B cell (primary cell): ENCODE measurements at regions not wholly inside any gene's neighbourhood (a gene's known extent, or its start where the extent isn't known, plus 50 kb on each side); places are given as distances from the start of the nearest gene placed in this dataset.

Experiments
- ATAC-seq: fragments of 200-7000 bp; cut with Tn5 transposase; one replicate; pipeline ENCODE4 v1.10.0; 2021; ENCODE audit warnings: low read depth, mild to moderate bottlenecking, moderate number of reproducible peaks, moderate library complexity
- CTCF ChIA-PET: fragments of 350-600 bp; sonication (Branson Sonifier 250); formaldehyde crosslinking; loops from one replicate; lab custom pipeline; 2021; ENCODE audit warnings: antibody characterized with exemption, inconsistent platforms; lab: Charles Lee
- POLR2A ChIA-PET: fragments of 350-600 bp; sonication (Branson Sonifier 250); formaldehyde crosslinking; loops from one replicate; lab custom pipeline; 2021; ENCODE audit warnings: antibody characterized with exemption; lab: Charles Lee
- DNase-seq: peaks from one replicate; pipeline ENCODE4 v3.0.0; 2013
- H2AFZ ChIP-seq: 2 replicates; pipeline ENCODE4 v1.6.1; 2012; ENCODE audit warnings: mild to moderate bottlenecking, low read depth, low read length; ENCODE audit not compliant: insufficient read depth, poor library complexity, severe bottlenecking
- H3K27ac ChIP-seq, 2 donors: 1 replicate in 1 of 2; 2 replicates in 1 of 2; pipeline ENCODE4 v1.5.1; 2012 to 2013; ENCODE audit warnings: low read length in 2 of 2, mild to moderate bottlenecking in 2 of 2, moderate library complexity in 1 of 2
- H3K27me3 ChIP-seq, 4 experiments: fragments of 200-600 bp in 1 of 4; sonication (generic) in 1 of 4; replicated peaks in 1 of 4; 1 replicate in 2 of 4; 2 replicates in 2 of 4; pipeline versions ENCODE4 v1.6.1 to v1.7.0; 2013 to 2016; ENCODE audit warnings: low read length in 3 of 4, mild to moderate bottlenecking in 2 of 4, mixed read lengths in 1 of 4, moderate library complexity in 1 of 4; ENCODE audit not compliant: insufficient read depth in 4 of 4, control insufficient read depth in 3 of 4; ENCODE audit errors: control extremely low read depth in 1 of 4
- H3K36me3 ChIP-seq, 2 experiments: replicated peaks in 1 of 2; 1 replicate in 1 of 2; 2 replicates in 1 of 2; pipeline versions ENCODE4 v1.6.1 to v1.7.1; 2013; ENCODE audit warnings: low read length in 1 of 2; ENCODE audit not compliant: insufficient read depth in 2 of 2, control insufficient read depth in 1 of 2; ENCODE audit errors: control extremely low read depth in 1 of 2, extremely low read depth in 1 of 2
- H3K4me1 ChIP-seq, 2 donors: fragments of 200-600 bp in 1 of 2; sonication (generic) in 1 of 2; 1 replicate in 1 of 2; 2 replicates in 1 of 2; pipeline versions ENCODE4 v1.5.1 to v1.6.1; 2013 to 2017; ENCODE audit warnings: low read length in 2 of 2; ENCODE audit not compliant: control insufficient read depth in 2 of 2, insufficient read depth in 2 of 2
- H3K4me2 ChIP-seq: replicated peaks from 2 replicates; pipeline ENCODE3; 2012; ENCODE audit warnings: mild to moderate bottlenecking, low read depth, low read length; ENCODE audit not compliant: poor library complexity, severe bottlenecking
- H3K4me3 ChIP-seq, 5 experiments: fragments of 200-600 bp in 1 of 5; sonication (generic) in 1 of 5; 1 replicate in 3 of 5; 2 replicates in 2 of 5; pipeline versions ENCODE4 v1.5.1 to v1.7.0; 2011 to 2016; ENCODE audit warnings: low read length in 4 of 5, mild to moderate bottlenecking in 4 of 5, low read depth in 2 of 5, control low read depth in 1 of 5, moderate library complexity in 1 of 5; ENCODE audit not compliant: insufficient read depth in 1 of 5; ENCODE audit errors: control extremely low read depth in 1 of 5, extremely low read depth in 1 of 5
- H3K79me2 ChIP-seq: fragments of 200-600 bp; sonication (generic); one replicate; pipeline ENCODE4 v1.6.0; 2016; ENCODE audit warnings: low read length; ENCODE audit not compliant: control insufficient read depth, insufficient read depth
- H3K9ac ChIP-seq: fragments of 200-600 bp; sonication (generic); 2 replicates; pipeline ENCODE4 v1.6.1; 2017; ENCODE audit warnings: mild to moderate bottlenecking, low read length, moderate library complexity
- H3K9me3 ChIP-seq, 3 donors: one replicate each; pipeline versions ENCODE4 v1.6.1 to v1.7.1; 2013; ENCODE audit warnings: low read length in 2 of 3; ENCODE audit not compliant: control insufficient read depth in 2 of 3, insufficient read depth in 1 of 3; ENCODE audit errors: control extremely low read depth in 1 of 3
- H4K20me1 ChIP-seq: 2 replicates; pipeline ENCODE4 v1.6.0; 2012; ENCODE audit warnings: mild to moderate bottlenecking, low read length; ENCODE audit not compliant: insufficient read depth, control insufficient read depth, poor library complexity, severe bottlenecking
- H3K27ac Mint-ChIP-seq: one replicate; pipeline ENCODE4 v1.8.0; 2021; ENCODE audit warnings: mixed read lengths
- H3K27me3 Mint-ChIP-seq: one replicate; pipeline ENCODE4 v1.8.0; 2021; ENCODE audit warnings: mixed read lengths
- H3K4me1 Mint-ChIP-seq: one replicate; pipeline ENCODE4 v1.8.0; 2021; ENCODE audit warnings: mixed read lengths
- H3K4me3 Mint-ChIP-seq: one replicate; pipeline ENCODE4 v1.8.0; 2021; ENCODE audit warnings: mixed read lengths
- H3K9me3 Mint-ChIP-seq: one replicate; pipeline ENCODE4 v1.8.0; 2022; ENCODE audit warnings: mixed read lengths; ENCODE audit not compliant: insufficient read depth
- CTCF ChIP-seq: fragments of 200-600 bp; IDR thresholded peaks from one replicate; pipeline ENCODE4 v1.8.0; 2022; ENCODE audit warnings: antibody characterized with exemption, mild to moderate bottlenecking
- EZH2 ChIP-seq: IDR thresholded peaks from 2 replicates; pipeline ENCODE4 v1.6.1; 2012; ENCODE audit warnings: borderline replicate concordance, low read depth, mild to moderate bottlenecking, moderate library complexity, low read length; ENCODE audit not compliant: insufficient read depth, poor library complexity, severe bottlenecking
- WGBS: methylation state at CpG from one replicate; pipeline ENCODE4 v1.1.5; 2013; ENCODE audit warnings: missing lambda C conversion rate; ENCODE audit not compliant: insufficient coverage; 5-methylcytosine and 5-hydroxymethylcytosine counted together
- intact Hi-C: fragments of 100-400 bp; cut with micrococcal nuclease; formaldehyde crosslinking; loops from one replicate; pipeline ENCODE4 v1.10.0; 2022

- ChIA-PET CTCF (no interaction called here), POLR2A (no interaction called here)
- Histone ChIP-seq H3K4me1 (peaks cover 22 to 50% of the 10 kb centered on the region in 2 donors), H4K20me1 (no peaks in the 10 kb centered on the region), H3K4me3 (no peak overlapping the region), H2AFZ (no peak overlapping the region), H3K36me3 (no peaks in the 10 kb centered on the region), H3K27me3 (no peaks in the 10 kb centered on the region), H3K79me2 (no peaks in the 10 kb centered on the region), H3K27ac (no peak overlapping the region), H3K9me3 (no peaks in the 10 kb centered on the region), H3K9ac (no peak overlapping the region), H3K4me2 (no peak overlapping the region)
- H3K27ac Mint-ChIP-seq = no peak overlapping the region
- no peaks in the 10 kb centered on the region for H3K27me3 Mint-ChIP-seq
- intact Hi-C loops = loop anchor here (10.0 kb wide), 1 partner anchor 260 kb away; no protein-coding TSS in a partner anchor
- peaks cover 50% of the 10 kb centered on the region for H3K4me1 Mint-ChIP-seq
- ATAC-seq (no peak), DNase-seq (no peak)
- no peak for TF ChIP-seq CTCF
- TF ChIP-seq EZH2 = no peak
- no peaks in the 10 kb centered on the region for H3K9me3 Mint-ChIP-seq
- no peak overlapping the region for H3K4me3 Mint-ChIP-seq
- no CpG with 5 or more reads among the region's 3 CpGs for whole genome bisulfite sequencing
These were observed 233.8 kb downstream of the TTLL7 start for GRCh38 chr1:83765125-83765524.

DNA sequence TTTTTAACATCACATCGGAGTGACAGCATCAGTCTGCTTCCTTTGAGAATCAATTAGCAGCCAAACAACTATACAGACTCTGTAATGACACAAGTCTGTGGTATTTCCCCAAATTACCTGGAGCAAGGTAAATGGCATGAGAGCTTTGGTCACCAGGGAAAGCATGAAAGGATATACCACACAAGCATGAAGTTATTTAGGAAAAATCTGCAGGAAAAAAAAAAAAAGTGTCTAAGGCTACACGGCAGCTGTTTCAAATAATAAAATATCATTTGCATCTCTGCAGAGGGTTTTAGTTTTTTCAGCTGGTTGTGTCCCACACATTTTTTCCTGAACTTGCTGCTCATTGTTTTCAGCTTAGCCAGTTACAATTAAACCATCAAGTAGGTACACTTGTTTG lies 234.7 kb downstream of the TTLL7 start:
- no peaks in the 10 kb centered on the region for H3K27me3 ChIP-seq
- H3K4me1 ChIP-seq = peaks cover 22 to 46% of the 10 kb centered on the region in 2 donors
- no peak overlapping the region for H3K27ac ChIP-seq
- DNase-seq (no peak), ATAC-seq (no peak)
- 100% methylated on average over 1 of the region's 2 CpGs for WGBS
- no peak for TF ChIP-seq EZH2
- no peak for TF ChIP-seq CTCF
- no peak overlapping the region for H3K4me3 ChIP-seq
- no peak overlapping the region for H2AFZ ChIP-seq
- Mint-ChIP-seq H3K4me1 (peaks cover 46% of the 10 kb centered on the region), H3K27me3 (no peaks in the 10 kb centered on the region), H3K4me3 (no peak overlapping the region), H3K27ac (no peak overlapping the region), H3K9me3 (no peaks in the 10 kb centered on the region)
- no peak overlapping the region for H3K9ac ChIP-seq
- H4K20me1 ChIP-seq = no peaks in the 10 kb centered on the region
- H3K36me3 ChIP-seq = no peaks in the 10 kb centered on the region
- no peaks in the 10 kb centered on the region for H3K79me2 ChIP-seq
- intact Hi-C loops = loop anchor here (5.0 to 10.0 kb wide), 3 partner anchors 72 to 259 kb away; no protein-coding TSS in a partner anchor
- CTCF ChIA-PET = no interaction called here
- no peaks in the 10 kb centered on the region for H3K9me3 ChIP-seq
- no peak overlapping the region for H3K4me2 ChIP-seq
- POLR2A ChIA-PET = no interaction called here
